ENCODE measurements at regions not wholly inside any gene's neighbourhood (a gene's known extent, or its start where the extent isn't known, plus 50 kb on each side); places are given as distances from the start of the nearest gene placed in this dataset.

- no peak for TF ChIP-seq CTCF (IDR thresholded peaks at IDR 0.05)
- TF ChIP-seq POLR2A (IDR thresholded peaks at IDR 0.05): no peak
Measured at GRCh38 chr11:19382131-19382611, 141.4 kb upstream of the E2F8 start.
